ENCODE measurements at regions not wholly inside any gene's neighbourhood (a gene's known extent, or its start where the extent isn't known, plus 50 kb on each side); places are given as distances from the start of the nearest gene placed in this dataset.

GRCh38 chr9:108142142-108142503 is 652.6 kb upstream of the KLF4 start:
- no TSS peak for BruUV-seq (replicated peaks)
- H3K4me1 Mint-ChIP-seq (ENCODE audit: insufficient read depth, unreplicated experiment): no peaks in the 10 kb centered on the region
- ChIA-PET CTCF (interaction anchor here (1.0 kb wide), 1 partner anchor 21 kb away, joined by 3 read pairs; no protein-coding TSS in a partner anchor), POLR2A (interaction anchor here (0.5 to 0.7 kb wide), 2 partner anchors 131 to 814 kb away, joined by 3 read pairs; no protein-coding TSS in a partner anchor)
- no peak for DNase-seq (ENCODE audit: unreplicated experiment)
- H3K4me3 Mint-ChIP-seq (ENCODE audit: unreplicated experiment): no peak overlapping the region
- no peak for TF ChIP-seq CTCF (IDR thresholded peaks at IDR 0.05; ENCODE audit: unreplicated experiment)
- no peak overlapping the region for H3K27ac Mint-ChIP-seq (ENCODE audit: low read depth, unreplicated experiment)
- intact Hi-C loops (cut with micrococcal nuclease): no loop called here
- H3K9me3 Mint-ChIP-seq (ENCODE audit: unreplicated experiment): no peaks in the 10 kb centered on the region
- no peaks in the 10 kb centered on the region for H3K27me3 Mint-ChIP-seq (ENCODE audit: insufficient read depth, unreplicated experiment)
- no peaks in the 10 kb centered on the region for H3K36me3 Mint-ChIP-seq (ENCODE audit: insufficient read depth, unreplicated experiment)

GRCh38 chr9:108139900-108140299 is 650.3 kb upstream of the KLF4 start:
- TF ChIP-seq CTCF (IDR thresholded peaks at IDR 0.05; ENCODE audit: unreplicated experiment): no peak
- no peak overlapping the region for H3K4me3 Mint-ChIP-seq (ENCODE audit: unreplicated experiment)
- no TSS peak for BruUV-seq (replicated peaks)
- no peaks in the 10 kb centered on the region for H3K4me1 Mint-ChIP-seq (ENCODE audit: insufficient read depth, unreplicated experiment)
- no peak for DNase-seq (ENCODE audit: unreplicated experiment)
- ChIA-PET POLR2A (no interaction called here), CTCF (no interaction called here)
- no peaks in the 10 kb centered on the region for H3K9me3 Mint-ChIP-seq (ENCODE audit: unreplicated experiment)
- intact Hi-C loops (cut with micrococcal nuclease): no loop called here
- no peaks in the 10 kb centered on the region for H3K36me3 Mint-ChIP-seq (ENCODE audit: insufficient read depth, unreplicated experiment)
- no peaks in the 10 kb centered on the region for H3K27me3 Mint-ChIP-seq (ENCODE audit: insufficient read depth, unreplicated experiment)
- H3K27ac Mint-ChIP-seq (ENCODE audit: low read depth, unreplicated experiment): no peak overlapping the region

- POLR2A ChIA-PET: no interaction called here
- BruUV-seq (replicated peaks): no TSS peak
- TF ChIP-seq CTCF (IDR thresholded peaks at IDR 0.05; ENCODE audit: unreplicated experiment): no peak
- no peaks in the 10 kb centered on the region for H3K9me3 Mint-ChIP-seq (ENCODE audit: unreplicated experiment)
- intact Hi-C loops (cut with micrococcal nuclease): no loop called here
- no peak overlapping the region for H3K4me3 Mint-ChIP-seq (ENCODE audit: unreplicated experiment)
- no peak overlapping the region for H3K27ac Mint-ChIP-seq (ENCODE audit: low read depth, unreplicated experiment)
- no peaks in the 10 kb centered on the region for H3K27me3 Mint-ChIP-seq (ENCODE audit: insufficient read depth, unreplicated experiment)
- no peaks in the 10 kb centered on the region for H3K4me1 Mint-ChIP-seq (ENCODE audit: insufficient read depth, unreplicated experiment)
- no peaks in the 10 kb centered on the region for H3K36me3 Mint-ChIP-seq (ENCODE audit: insufficient read depth, unreplicated experiment)
- no peak for DNase-seq (ENCODE audit: unreplicated experiment)
- CTCF ChIA-PET: no interaction called here
Measured at GRCh38 chr9:108138516-108138915, 648.9 kb upstream of the KLF4 start.

- no TSS peak for BruUV-seq (replicated peaks)
- no peak for TF ChIP-seq CTCF (IDR thresholded peaks at IDR 0.05; ENCODE audit: unreplicated experiment)
- POLR2A ChIA-PET: no interaction called here
Measured at GRCh38 chr9:108136656-108137055, 647.1 kb upstream of the KLF4 start.

More at GRCh38 chr9:108136656-108137055, 647.1 kb upstream of the KLF4 start:
- CTCF ChIA-PET: no interaction called here
- H3K27me3 Mint-ChIP-seq (ENCODE audit: insufficient read depth, unreplicated experiment): no peaks in the 10 kb centered on the region
- DNase-seq (ENCODE audit: unreplicated experiment): no peak
- H3K36me3 Mint-ChIP-seq (ENCODE audit: insufficient read depth, unreplicated experiment): no peaks in the 10 kb centered on the region
- intact Hi-C loops (cut with micrococcal nuclease): no loop called here
- H3K27ac Mint-ChIP-seq (ENCODE audit: low read depth, unreplicated experiment): no peak overlapping the region
- H3K4me1 Mint-ChIP-seq (ENCODE audit: insufficient read depth, unreplicated experiment): no peaks in the 10 kb centered on the region
- H3K4me3 Mint-ChIP-seq (ENCODE audit: unreplicated experiment): no peak overlapping the region
- no peaks in the 10 kb centered on the region for H3K9me3 Mint-ChIP-seq (ENCODE audit: unreplicated experiment)
